Right lobe of liver (tissue), 6 donors: ENCODE measurements at regions not wholly inside any gene's neighbourhood (a gene's known extent, or its start where the extent isn't known, plus 50 kb on each side); places are given as distances from the start of the nearest gene placed in this dataset.
"Not testable (repeated sequence)": the region's sequence is repeated elsewhere in the genome, so short reads cannot be mapped to it uniquely, and the experiment has no call there.

Experiments
- ATAC-seq, 4 donors: fragments of 200-7000 bp; cut with Tn5 transposase; one replicate each; pipeline ENCODE4 v1.9.1; 2020; ENCODE audit warnings: mild to moderate bottlenecking in 4 of 4, moderate library complexity in 4 of 4
- DNase-seq, 3 donors: peaks; one replicate each; pipeline ENCODE4 v3.0.0-alpha.2; 2020
- H3K27ac ChIP-seq, 3 donors: fragments of 200-600 bp; one replicate each; pipeline ENCODE4 v1.8.0; 2022
- H3K27me3 ChIP-seq, 2 donors: fragments of 200-600 bp; one replicate each; pipeline ENCODE4 v1.8.0; 2022
- H3K36me3 ChIP-seq, 4 donors: fragments of 200-600 bp; sonication (generic) in 1 of 4; one replicate each; pipeline versions ENCODE4 v1.5.1 to v1.8.0; 2017 to 2022; ENCODE audit warnings: control low read depth in 1 of 4
- H3K4me1 ChIP-seq, 4 donors: fragments of 200-600 bp; sonication (generic) in 1 of 4; one replicate each; pipeline versions ENCODE4 v1.5.1 to v1.8.0; 2017 to 2022; ENCODE audit warnings: control low read depth in 1 of 4
- H3K4me3 ChIP-seq, 3 donors: fragments of 200-600 bp; one replicate each; pipeline ENCODE4 v1.8.0; 2022
- H3K9me3 ChIP-seq, 4 donors: fragments of 200-600 bp; sonication (generic) in 1 of 4; one replicate each; pipeline versions ENCODE4 v1.5.1 to v1.8.0; 2017 to 2022; ENCODE audit warnings: control low read depth in 1 of 4
- POLR2A ChIP-seq: fragments of 450-650 bp; IDR thresholded peaks from one replicate; pipeline ENCODE4 v1.6.1; 2017; ENCODE audit warnings: antibody characterized with exemption, mild to moderate bottlenecking
- WGBS: methylation state at CpG from one replicate; pipeline ENCODE4 v1.1.6; 2018; ENCODE audit warnings: low coverage, low lambda C conversion rate; ENCODE audit not compliant: insufficient coverage; ENCODE audit errors: missing lambda C conversion rate; 5-methylcytosine and 5-hydroxymethylcytosine counted together
- intact Hi-C, 2 donors: fragments of 100-400 bp; cut with DNase I; formaldehyde crosslinking; loops; one replicate each; pipeline versions ENCODE4 v1.11.2 to v1.14.1; 2022
- TF ChIP-seq, protein P1 (sequence below), 4 donors: fragments of 200-600 bp in 3 of 4; fragments of 450-650 bp in 1 of 4; IDR thresholded peaks; one replicate each; pipeline versions ENCODE4 v1.5.1 to v1.8.0; 2016 to 2022; ENCODE audit warnings: antibody characterized with exemption in 4 of 4, mild to moderate bottlenecking in 2 of 4
- donor health status: DM: no; HTN: yes; CAD: no.
- donor health status: DM: no; HTN: no; CAD: no.
- donor health status: DM: no; HTN: no; CAD: no.
- donor health status: DM: no; HTN: yes; CAD: no.
- donor health status: DM: no; HTN: yes; CAD: no.

GRCh38 chr1:95642035-95642434, 408.0 kb downstream of the RWDD3 start:
- Histone ChIP-seq H3K27me3 (no peaks in the 10 kb centered on the region), H3K27ac (no peak overlapping the region), H3K4me1 (peaks cover 0 to 19% (median 0%) of the 10 kb centered on the region in 4 donors), H3K9me3 (no peaks in the 10 kb centered on the region), H3K36me3 (no peaks in the 10 kb centered on the region), H3K4me3 (no peak overlapping the region)
- no peak for ATAC-seq
- DNase-seq: no peak
- TF ChIP-seq, protein P1, sequence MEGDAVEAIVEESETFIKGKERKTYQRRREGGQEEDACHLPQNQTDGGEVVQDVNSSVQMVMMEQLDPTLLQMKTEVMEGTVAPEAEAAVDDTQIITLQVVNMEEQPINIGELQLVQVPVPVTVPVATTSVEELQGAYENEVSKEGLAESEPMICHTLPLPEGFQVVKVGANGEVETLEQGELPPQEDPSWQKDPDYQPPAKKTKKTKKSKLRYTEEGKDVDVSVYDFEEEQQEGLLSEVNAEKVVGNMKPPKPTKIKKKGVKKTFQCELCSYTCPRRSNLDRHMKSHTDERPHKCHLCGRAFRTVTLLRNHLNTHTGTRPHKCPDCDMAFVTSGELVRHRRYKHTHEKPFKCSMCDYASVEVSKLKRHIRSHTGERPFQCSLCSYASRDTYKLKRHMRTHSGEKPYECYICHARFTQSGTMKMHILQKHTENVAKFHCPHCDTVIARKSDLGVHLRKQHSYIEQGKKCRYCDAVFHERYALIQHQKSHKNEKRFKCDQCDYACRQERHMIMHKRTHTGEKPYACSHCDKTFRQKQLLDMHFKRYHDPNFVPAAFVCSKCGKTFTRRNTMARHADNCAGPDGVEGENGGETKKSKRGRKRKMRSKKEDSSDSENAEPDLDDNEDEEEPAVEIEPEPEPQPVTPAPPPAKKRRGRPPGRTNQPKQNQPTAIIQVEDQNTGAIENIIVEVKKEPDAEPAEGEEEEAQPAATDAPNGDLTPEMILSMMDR (IDR thresholded peaks at IDR 0.05): no peak
- no peak for TF ChIP-seq POLR2A
- WGBS: 90% methylated on average over 2 of the region's 2 CpGs
- intact Hi-C loops: no loop called here

- Histone ChIP-seq H3K4me3 (no peak overlapping the region), H3K9me3 (no peaks in the 10 kb centered on the region), H3K27me3 (no peaks in the 10 kb centered on the region), H3K27ac (no peak overlapping the region), H3K4me1 (peaks cover 0 to 19% (median 0%) of the 10 kb centered on the region in 4 donors), H3K36me3 (no peaks in the 10 kb centered on the region)
- ATAC-seq (no peak), DNase-seq (no peak)
- intact Hi-C loops: no loop called here
- 71% methylated on average over 3 of the region's 3 CpGs for WGBS
- TF ChIP-seq POLR2A: no peak
- TF ChIP-seq, protein P1 (IDR thresholded peaks at IDR 0.05): no peak
Measured at GRCh38 chr1:95643071-95643470, 409.1 kb downstream of the RWDD3 start.

- H3K4me1 ChIP-seq: peaks cover 0 to 19% (median 0%) of the 10 kb centered on the region in 4 donors
- intact Hi-C loops, H3K27me3 ChIP-seq, H3K36me3 ChIP-seq, H3K9me3 ChIP-seq, H3K27ac ChIP-seq, H3K4me3 ChIP-seq, ATAC-seq, DNase-seq: not testable (repeated sequence)
- 58% methylated on average over 4 of the region's 6 CpGs for WGBS
Measured at GRCh38 chr1:95645126-95645525, 411.1 kb downstream of the RWDD3 start.

DNA sequence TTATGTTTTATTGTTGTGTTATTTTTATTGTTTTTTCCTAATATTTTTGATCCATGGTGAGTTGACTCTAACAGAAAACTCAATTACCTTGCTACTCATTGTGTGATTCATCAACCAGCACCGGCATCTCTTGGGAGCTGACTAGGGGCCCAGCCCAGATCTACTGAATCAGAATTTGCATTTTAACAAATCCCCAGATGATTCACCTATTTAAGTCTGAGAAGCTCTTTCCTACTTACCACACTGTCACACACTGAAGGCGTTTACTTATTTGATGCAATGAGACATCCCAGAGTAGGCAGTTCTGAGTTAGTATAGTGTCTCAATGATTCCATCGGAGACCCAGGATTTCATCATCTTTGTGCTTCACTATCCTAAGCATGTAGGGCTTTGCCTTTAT, 416.6 kb downstream of the RWDD3 start:
- no peak for TF ChIP-seq POLR2A
- TF ChIP-seq, protein P1 (IDR thresholded peaks at IDR 0.05): no peak
- Histone ChIP-seq H3K27ac (no peak overlapping the region), H3K36me3 (no peaks in the 10 kb centered on the region), H3K27me3 (no peaks in the 10 kb centered on the region), H3K9me3 (no peaks in the 10 kb centered on the region), H3K4me1 (no peaks in the 10 kb centered on the region), H3K4me3 (no peak overlapping the region)
- 71% methylated on average over 3 of the region's 3 CpGs for WGBS
- no peak for ATAC-seq
- no peak for DNase-seq
- intact Hi-C loops: no loop called here

DNA sequence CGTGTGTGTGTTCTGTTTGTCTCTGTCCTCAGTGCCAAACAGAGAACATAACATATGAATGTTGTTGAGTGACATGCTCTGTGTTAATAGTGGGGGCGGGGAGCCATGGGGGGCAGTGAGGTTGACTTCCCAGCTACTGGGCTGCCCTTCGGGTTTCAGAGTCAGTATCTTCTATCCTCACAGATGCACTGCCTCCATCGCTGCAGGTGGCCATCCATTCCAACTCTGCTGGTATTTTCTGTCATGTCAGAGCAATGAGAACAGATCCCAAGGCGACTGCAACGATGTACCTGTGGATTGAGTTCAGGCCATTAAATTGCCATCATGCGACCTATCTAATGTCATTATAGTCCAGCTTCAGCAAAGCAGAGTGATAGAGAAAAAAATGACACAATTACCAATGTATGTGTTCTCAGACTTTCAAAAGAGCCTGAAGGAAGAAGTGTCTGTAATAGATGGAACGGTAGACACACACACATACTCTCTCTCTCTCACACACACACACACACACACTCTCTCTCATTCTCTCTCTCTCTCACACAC, 418.5 kb downstream of the RWDD3 start:
- Histone ChIP-seq H3K9me3 (no peaks in the 10 kb centered on the region), H3K27me3 (no peaks in the 10 kb centered on the region), H3K36me3 (no peaks in the 10 kb centered on the region), H3K4me3 (no peak overlapping the region), H3K4me1 (no peaks in the 10 kb centered on the region), H3K27ac (no peak overlapping the region)
- no peak for DNase-seq
- ATAC-seq: no peak
- WGBS: 57% methylated on average over 7 of the region's 8 CpGs
- TF ChIP-seq POLR2A: no peak
- intact Hi-C loops: no loop called here

DNA sequence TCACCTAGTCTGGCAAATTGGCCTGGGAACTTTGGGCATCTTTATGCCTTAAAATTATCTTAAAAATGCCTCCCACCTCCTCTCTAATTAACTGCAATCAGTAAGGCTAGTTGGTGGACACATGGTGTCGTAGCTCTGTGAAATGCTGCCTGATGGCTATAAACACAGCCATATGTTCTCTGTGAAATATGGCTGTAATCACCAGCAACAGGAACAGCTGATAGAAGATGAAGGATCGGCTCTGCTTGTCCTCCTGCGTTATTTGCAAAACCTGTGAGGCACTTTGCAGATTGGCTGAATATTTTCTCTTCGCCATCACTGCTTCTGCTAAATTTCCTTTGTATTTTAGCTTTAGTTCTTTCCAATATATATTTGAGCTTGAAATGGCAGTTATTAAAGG, 419.6 kb downstream of the RWDD3 start:
- intact Hi-C loops: no loop called here
- Histone ChIP-seq H3K36me3 (no peaks in the 10 kb centered on the region), H3K4me1 (no peaks in the 10 kb centered on the region), H3K9me3 (no peaks in the 10 kb centered on the region), H3K27ac (no peak overlapping the region), H3K4me3 (no peak overlapping the region), H3K27me3 (no peaks in the 10 kb centered on the region)
- 55% methylated on average over 4 of the region's 4 CpGs for WGBS
- ATAC-seq (no peak), DNase-seq (no peak)
- TF ChIP-seq, protein P1 (IDR thresholded peaks at IDR 0.05): no peak
- no peak for TF ChIP-seq POLR2A
